SH-SY5Y (cell line): ENCODE measurements at regions not wholly inside any gene's neighbourhood (a gene's known extent, or its start where the extent isn't known, plus 50 kb on each side); places are given as distances from the start of the nearest gene placed in this dataset.

ENCODE experiments used
- GATA2 ChIP-seq: IDR thresholded peaks from 2 replicates; pipeline ENCODE4 v1.6.1; 2011; ENCODE audit warnings: mild to moderate bottlenecking, low read depth, low read length
- GATA3 ChIP-seq: IDR thresholded peaks from 2 replicates; pipeline ENCODE4 v1.6.1; 2011; ENCODE audit warnings: low read depth, mild to moderate bottlenecking, low read length, moderate library complexity

DNA sequence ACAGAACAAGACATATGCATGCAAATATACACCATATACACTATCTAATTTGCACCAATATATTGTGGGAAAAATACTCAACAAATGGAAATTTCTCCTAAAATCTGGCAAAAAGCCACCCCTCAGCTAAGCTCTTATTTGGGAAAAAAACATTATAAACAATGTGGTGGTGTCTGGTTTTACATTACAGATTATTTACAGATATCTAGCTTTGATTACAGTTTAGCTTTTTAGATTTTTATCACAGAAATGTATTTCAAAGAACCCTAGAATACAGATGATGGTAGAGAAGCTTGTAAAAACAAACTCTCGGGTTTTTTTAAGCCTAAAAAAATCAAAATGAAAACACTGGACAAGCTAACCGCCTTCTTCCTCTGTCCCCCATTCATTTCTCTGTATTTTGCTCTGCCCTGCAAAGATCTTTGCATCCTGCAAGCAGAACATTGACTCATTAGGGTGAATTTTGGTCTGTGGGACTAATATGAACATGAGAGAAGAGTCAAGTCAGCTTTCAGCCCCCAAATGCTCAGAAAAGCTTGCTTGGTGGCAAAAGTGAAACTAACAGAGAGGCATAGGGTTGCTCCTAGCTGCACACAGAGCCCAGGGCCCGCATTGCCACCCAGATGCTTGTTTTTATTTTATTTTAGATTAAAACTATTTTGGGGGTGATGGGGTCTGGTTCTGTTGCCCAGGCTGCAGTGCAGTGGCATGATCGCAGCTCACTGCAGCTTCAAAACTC is 88.8 kb upstream of the LYZL1 start:
- TF ChIP-seq GATA2 (no peak), GATA3 (no peak)
